ENCODE measurements at regions not wholly inside any gene's neighbourhood (a gene's known extent, or its start where the extent isn't known, plus 50 kb on each side); places are given as distances from the start of the nearest gene placed in this dataset.
A peak's percentile ranks its signal among the peaks of the same experiment; 100 is the strongest.

DNA sequence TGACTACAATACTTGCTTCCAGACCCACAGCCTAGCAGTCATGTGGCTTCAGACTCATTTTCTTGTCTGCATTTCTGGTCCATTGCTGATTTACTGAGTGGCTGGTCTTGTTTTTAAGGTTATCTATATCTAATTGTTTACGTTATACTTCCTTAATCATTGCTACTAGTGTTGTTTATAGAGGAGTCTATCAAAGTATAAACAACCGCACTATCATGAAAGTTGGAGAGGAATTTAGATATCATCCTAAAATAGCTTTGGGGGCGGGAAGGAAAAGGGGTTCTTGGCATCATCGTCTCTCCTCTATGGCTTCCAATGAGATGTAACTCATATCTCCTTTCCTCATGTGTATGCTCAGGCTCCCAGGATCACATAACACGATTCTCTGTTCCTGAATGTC, 372.1 kb upstream of the PBX1 start:
- DNase-seq: no peak

GRCh38 chr1:164188497-164188896, 370.5 kb upstream of the PBX1 start:
- DNase-seq: peak; percentile 77

DNA sequence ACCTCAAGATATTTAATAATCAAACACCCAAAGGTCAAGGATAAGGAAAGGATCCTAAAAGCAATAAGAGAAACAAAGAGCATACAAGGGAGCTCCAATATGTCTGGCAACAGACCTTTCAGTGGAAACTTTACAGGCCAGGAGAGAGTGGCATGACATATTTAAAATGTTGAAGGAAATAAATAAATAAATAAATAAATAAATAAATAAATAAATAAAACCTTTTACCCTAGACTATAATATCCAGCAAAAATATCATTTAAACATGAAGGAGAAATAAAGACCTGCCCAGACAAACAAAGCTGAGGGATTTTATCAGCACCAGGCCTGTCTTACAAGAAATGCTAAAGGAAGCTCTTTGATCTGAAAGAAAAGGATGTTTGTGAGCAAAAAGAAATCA, 367.8 kb upstream of the PBX1 start:
- no peak for DNase-seq

GRCh38 chr1:164210211-164210739, 348.7 kb upstream of the PBX1 start:
- DNase-seq: no peak

DNA sequence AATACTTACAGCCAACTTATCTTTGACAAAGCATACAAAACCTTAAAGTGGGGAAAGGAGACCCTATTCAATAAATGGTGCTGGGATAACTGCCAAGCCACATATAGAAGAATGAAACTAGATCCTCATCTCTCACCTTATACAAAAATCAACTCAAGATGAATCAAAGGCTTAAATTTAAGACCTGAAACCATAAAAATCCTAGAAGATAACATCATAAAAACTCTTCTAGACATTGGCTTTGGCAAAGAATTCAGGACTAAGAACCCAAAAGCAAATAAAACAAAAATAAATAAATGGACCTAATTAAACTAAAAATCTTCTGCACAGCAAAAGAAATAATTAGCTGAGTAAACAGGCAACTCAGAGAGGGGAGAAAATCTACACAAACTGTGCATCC, 335.6 kb upstream of the PBX1 start:
- no peak for DNase-seq

- DNase-seq: no peak
Measured at GRCh38 chr1:164225011-164225410, 334.0 kb upstream of the PBX1 start.

- DNase-seq: no peak
Measured at GRCh38 chr1:164226977-164227376, 332.0 kb upstream of the PBX1 start.

GRCh38 chr1:164228928-164229327, 330.1 kb upstream of the PBX1 start:
- no peak for DNase-seq

GRCh38 chr1:164233149-164233548, 325.8 kb upstream of the PBX1 start:
- DNase-seq: no peak

GRCh38 chr1:164240081-164240480, 318.9 kb upstream of the PBX1 start:
- DNase-seq: peak; percentile 37

- no peak for DNase-seq
Measured at GRCh38 chr1:164250365-164250764, 308.6 kb upstream of the PBX1 start.

DNA sequence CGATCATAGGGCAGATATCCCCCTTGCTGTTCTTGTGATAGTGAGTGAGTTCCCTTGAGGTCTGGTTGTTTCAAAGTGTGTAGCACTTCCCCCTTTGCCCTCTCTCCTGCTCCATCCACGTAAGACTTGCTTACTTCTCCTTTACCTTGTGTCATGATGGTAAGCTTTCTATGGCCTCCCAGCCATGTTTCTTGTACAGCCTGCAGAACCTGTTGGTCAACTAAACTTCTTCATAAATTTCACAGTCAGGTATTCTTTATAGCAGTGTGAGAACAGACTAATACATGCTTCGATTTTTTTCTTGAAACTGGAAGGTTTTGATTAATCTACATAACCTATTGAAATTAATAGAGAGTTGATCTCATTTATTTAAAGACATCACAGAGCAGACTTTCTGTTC, 302.5 kb upstream of the PBX1 start:
- no peak for DNase-seq

DNA sequence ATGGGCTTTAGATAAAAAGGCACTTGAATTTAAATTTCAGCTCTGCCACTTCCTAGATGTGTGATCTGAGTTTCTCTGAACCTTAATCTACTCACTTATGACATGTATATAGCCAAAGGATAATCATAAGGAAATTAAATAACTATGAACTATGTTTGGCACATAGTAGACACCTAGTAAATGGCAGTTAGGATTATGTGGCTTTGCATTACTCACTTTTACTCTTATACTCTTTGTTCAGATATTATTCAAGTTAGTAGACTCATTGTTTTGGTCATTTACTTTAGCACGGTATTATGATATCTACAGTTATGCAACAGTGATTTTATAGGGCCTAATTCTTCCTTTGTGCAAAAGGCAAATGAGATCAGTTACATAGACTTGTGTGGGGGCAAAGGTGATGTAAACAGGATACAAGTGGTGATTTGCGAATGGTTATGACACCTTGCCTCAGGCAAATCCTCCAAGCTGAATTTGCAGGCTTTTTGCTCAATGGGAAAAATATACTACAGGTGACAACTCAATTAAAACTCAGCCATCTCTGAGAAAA, 297.2 kb upstream of the PBX1 start:
- peak; percentile 50 for DNase-seq

DNA sequence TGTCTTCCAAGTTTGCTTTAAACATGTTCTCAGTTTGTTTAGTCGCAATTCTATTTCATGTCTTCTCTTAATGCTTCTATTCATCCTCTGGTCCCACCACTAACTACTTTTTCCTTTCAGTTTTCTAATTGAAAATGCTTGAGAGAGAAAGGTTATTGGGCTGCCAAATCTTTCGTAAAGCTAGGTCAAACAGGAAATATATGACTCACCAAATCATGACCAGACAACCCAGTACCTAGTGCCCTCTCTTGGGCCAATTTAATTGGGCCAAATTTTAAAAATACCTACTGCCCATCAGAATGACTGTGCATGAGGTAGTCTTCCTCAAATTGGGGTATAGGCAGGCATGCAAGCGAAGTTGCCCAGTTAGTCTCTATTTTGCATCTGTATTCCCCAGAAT, 295.4 kb upstream of the PBX1 start:
- no peak for DNase-seq

DNA sequence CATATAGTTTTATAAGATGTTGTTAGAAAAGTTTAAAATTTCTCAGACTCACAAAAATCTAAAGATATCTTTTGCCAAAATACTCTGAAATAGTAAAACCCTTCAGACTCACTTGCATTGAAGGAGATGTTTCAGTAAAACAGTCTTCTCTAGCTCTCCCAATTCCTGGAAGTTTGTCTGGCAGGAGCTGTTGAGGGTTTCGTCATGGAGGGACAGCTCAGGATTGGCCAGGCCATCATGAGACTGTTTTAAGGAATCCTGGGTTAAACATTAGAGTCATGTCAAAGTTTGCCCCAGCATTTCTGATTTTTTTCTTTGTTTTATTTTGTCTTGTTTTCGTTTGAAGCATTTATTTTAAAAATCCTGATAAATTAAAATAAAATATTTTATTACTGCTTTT, 293.8 kb upstream of the PBX1 start:
- DNase-seq: no peak

- no peak for DNase-seq
Measured at GRCh38 chr1:164272156-164272555, 286.8 kb upstream of the PBX1 start.

- DNase-seq: no peak
Measured at GRCh38 chr1:164296172-164296571, 262.8 kb upstream of the PBX1 start.

- DNase-seq: no peak
Measured at GRCh38 chr1:164308101-164308500, 250.9 kb upstream of the PBX1 start.

DNA sequence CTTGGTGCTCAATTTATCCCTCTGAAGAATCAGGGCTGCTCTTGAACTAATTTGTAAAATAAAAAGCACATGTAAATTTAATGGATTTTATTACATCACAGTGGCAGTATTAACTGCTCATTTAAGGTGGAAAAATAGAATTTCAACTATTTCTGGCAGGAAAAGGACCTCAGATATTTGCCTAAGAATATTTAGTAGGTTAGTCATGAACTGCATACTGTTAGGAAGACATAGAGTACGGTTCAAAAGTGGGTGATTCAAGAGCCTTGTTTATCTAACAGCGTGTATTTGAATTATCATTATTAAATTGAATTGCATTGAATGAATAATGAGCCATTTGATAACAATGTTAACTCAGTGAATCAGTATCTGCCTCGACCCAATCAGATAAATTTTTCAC, 248.8 kb upstream of the PBX1 start:
- DNase-seq: no peak

- no peak for DNase-seq
Measured at GRCh38 chr1:164311377-164311776, 247.6 kb upstream of the PBX1 start.

- DNase-seq: no peak
Measured at GRCh38 chr1:164320790-164321731, 237.9 kb upstream of the PBX1 start.

DNA sequence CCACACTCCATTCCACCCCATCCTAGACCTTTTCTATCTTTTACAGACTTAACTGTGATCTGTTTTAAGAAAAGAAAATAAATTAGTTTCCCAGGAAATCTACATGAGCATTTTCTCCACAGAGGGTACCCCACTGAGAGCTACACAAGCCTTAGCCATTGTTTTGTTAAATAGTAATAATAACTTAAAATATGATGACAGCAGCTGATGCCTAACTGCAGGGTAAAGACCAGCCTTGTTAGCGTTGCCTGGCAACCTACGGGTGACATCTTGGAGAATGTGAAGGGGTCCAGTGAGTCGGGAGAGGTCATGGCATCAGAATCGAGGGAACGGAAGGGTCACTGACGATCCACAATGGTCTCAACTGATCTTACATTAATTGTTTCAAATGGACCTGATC, 233.2 kb upstream of the PBX1 start:
- DNase-seq: no peak

DNA sequence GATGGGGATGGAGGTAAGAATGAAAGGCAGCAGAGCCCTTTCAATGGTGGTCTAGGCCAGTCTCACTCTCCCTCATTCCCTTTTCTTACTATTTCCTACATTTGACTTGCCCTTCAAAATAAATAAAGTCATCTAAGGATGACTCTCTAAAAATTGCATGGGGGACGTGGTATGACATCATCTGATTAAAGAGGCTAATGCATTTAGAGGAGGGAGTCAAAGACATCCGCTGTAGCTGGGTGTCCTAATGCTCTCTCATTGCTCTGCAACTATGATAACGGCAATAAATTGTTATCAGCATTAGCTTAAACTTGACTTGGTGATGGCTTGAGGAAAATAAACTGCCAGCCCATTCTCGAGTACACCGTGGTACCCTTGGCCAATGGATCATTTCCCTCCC, 225.6 kb upstream of the PBX1 start:
- DNase-seq: no peak

DNA sequence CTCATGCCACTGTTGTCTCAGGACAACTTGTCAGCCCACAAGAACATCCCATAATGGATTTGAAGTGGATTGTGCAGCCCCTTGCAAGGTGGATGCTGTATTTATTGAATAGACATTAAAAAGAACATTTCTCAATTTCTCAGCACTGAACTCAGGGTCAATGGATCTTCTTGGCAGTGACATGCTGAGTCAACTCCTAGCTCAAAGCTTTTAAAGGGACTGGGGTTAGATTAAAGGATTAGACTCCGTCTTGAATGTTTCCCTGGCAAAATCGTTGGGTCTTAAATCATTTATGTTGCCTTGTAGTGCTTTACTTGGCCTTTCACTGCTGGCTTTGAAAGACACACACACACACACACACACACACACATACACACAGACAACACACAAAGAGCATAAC, 221.6 kb upstream of the PBX1 start:
- DNase-seq: no peak

- no peak for DNase-seq
Measured at GRCh38 chr1:164337885-164338284, 221.1 kb upstream of the PBX1 start.
